Activated CD4-positive, alpha-beta T cell treated with anti-CD3 and anti-CD28 coated beads, Interleukin-2, amount 10 ng/mL, durations not matched to agents 24 days and 14 days (primary cell): ENCODE measurements at regions not wholly inside any gene's neighbourhood (a gene's known extent, or its start where the extent isn't known, plus 50 kb on each side); places are given as distances from the start of the nearest gene placed in this dataset.
A peak's percentile ranks its signal among the peaks of the same experiment; 100 is the strongest.

Experiments used
- DNase-seq: peaks from one replicate; pipeline ENCODE4 v3.0.0; 2022
- H3K27ac Mint-ChIP-seq: one replicate; pipeline ENCODE4 v1.8.0; 2022; ENCODE audit warnings: mild to moderate bottlenecking, mixed read lengths
- H3K27me3 Mint-ChIP-seq: one replicate; pipeline ENCODE4 v1.8.0; 2022; ENCODE audit warnings: mixed read lengths
- H3K36me3 Mint-ChIP-seq: one replicate; pipeline ENCODE4 v1.8.0; 2022; ENCODE audit warnings: low read depth, mild to moderate bottlenecking, mixed read lengths
- H3K4me1 Mint-ChIP-seq: one replicate; pipeline ENCODE4 v1.8.0; 2021; ENCODE audit warnings: mixed read lengths
- H3K4me3 Mint-ChIP-seq: one replicate; pipeline ENCODE4 v1.8.0; 2022; ENCODE audit warnings: mild to moderate bottlenecking, moderate library complexity, mixed read lengths
- H3K9me3 Mint-ChIP-seq: one replicate; pipeline ENCODE4 v1.8.0; 2021; ENCODE audit warnings: mixed read lengths
- intact Hi-C: fragments of 100-400 bp; cut with micrococcal nuclease; formaldehyde crosslinking; loops from one replicate; pipeline ENCODE4 v1.15.1; 2023

DNA sequence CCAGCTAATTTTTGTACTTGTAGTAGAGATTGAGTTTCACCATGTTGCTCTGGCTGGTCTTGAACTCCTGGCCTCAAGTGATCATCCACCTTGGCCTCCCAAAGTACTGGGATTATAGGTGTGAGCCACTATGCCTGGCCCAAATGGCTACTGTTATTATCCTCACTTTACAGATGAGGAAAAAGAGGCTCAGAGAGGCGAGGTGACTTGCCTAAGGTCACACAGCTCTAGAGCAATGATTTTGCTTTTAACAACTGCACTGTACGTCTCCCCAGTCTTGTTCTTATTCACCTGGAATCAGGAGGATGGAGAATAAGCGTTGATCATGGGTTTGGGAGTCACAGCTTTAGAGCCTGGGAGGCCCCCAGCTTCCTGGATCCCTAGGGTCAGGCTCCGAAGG is 69.8 kb upstream of the NCOR2 start:
- H3K27me3 Mint-ChIP-seq, result peaks cover 13% of the 10 kb centered on the region
- H3K36me3 Mint-ChIP-seq, result peaks cover 3% of the 10 kb centered on the region
- no peak for DNase-seq
- intact Hi-C loops, result no loop called here
- H3K27ac Mint-ChIP-seq, result no peak overlapping the region
- H3K9me3 Mint-ChIP-seq, result peaks cover 18% of the 10 kb centered on the region
- no peak overlapping the region for H3K4me3 Mint-ChIP-seq
- H3K4me1 Mint-ChIP-seq, result peaks cover 9% of the 10 kb centered on the region

DNA sequence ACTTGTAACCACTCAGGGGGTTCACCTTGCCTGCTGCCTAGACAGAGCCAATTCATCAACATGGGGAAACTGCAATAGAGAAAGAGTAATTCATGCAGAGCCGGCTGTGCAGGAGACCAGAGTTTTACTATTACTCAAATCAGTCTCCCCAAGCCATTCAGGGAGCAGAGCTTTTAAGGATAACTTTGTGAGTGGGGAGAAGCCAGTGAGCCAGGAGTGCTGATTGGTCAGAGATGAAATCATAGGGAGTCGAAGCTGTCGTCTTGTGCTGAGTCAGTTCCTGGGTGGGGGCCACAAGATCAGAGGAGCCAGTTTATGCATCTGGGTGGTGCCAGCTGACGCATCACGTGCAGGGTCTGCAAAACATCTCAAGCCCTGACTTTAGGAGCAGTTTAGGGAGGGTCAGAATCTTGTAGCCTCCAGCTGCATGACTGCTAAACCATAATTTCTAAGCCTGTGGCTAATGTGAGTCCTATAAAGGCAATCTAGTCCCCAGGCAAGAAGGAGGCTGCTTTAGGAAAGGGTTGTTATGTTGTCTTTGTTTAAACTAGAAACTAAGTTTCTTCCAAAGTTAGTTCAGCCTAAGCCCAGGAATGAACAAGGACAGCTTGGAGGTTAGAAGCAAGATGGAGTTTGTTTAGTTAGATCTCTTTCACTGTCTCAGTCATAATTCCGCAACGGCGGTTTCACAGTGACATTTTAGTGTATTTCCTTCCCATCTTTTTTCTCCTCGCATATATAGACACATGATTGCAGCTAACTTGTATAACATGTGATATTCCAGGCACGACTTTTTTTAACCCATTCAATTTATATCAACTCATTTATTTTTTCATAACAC is 68.9 kb upstream of the NCOR2 start:
- H3K9me3 Mint-ChIP-seq, result peaks cover 18% of the 10 kb centered on the region
- peak overlapping the region; percentile 39 for H3K4me3 Mint-ChIP-seq
- no peak overlapping the region for H3K27ac Mint-ChIP-seq
- peak; percentile 78 for DNase-seq
- peaks cover 3% of the 10 kb centered on the region for H3K36me3 Mint-ChIP-seq
- H3K27me3 Mint-ChIP-seq, result peaks cover 13% of the 10 kb centered on the region
- intact Hi-C loops, result no loop called here
- H3K4me1 Mint-ChIP-seq, result peaks cover 9% of the 10 kb centered on the region

DNA sequence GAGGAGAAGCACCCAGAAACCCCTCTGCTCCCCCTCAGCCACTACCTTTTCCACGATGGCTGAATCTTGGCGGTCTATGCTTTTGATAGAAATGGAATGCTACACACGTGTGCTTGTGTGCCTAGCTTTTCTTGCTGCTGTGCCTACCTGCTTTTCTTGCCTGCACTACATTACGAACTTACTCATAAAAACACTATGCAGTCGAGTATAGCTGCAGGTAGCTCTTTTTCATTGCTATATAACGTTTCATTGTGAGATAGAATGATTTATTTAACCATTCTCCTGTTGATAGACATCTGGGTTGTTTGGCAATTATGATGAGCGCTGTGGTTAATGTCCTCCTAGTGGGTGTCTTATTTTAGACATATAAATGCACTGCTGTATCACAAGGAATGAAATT is 67.9 kb upstream of the NCOR2 start:
- Mint-ChIP-seq H3K4me1 (peaks cover 9% of the 10 kb centered on the region), H3K9me3 (peaks cover 10% of the 10 kb centered on the region), H3K27ac (no peak overlapping the region), H3K36me3 (peaks cover 3% of the 10 kb centered on the region), H3K27me3 (peaks cover 10% of the 10 kb centered on the region), H3K4me3 (no peak overlapping the region)
- intact Hi-C loops, result no loop called here
- no peak for DNase-seq

DNA sequence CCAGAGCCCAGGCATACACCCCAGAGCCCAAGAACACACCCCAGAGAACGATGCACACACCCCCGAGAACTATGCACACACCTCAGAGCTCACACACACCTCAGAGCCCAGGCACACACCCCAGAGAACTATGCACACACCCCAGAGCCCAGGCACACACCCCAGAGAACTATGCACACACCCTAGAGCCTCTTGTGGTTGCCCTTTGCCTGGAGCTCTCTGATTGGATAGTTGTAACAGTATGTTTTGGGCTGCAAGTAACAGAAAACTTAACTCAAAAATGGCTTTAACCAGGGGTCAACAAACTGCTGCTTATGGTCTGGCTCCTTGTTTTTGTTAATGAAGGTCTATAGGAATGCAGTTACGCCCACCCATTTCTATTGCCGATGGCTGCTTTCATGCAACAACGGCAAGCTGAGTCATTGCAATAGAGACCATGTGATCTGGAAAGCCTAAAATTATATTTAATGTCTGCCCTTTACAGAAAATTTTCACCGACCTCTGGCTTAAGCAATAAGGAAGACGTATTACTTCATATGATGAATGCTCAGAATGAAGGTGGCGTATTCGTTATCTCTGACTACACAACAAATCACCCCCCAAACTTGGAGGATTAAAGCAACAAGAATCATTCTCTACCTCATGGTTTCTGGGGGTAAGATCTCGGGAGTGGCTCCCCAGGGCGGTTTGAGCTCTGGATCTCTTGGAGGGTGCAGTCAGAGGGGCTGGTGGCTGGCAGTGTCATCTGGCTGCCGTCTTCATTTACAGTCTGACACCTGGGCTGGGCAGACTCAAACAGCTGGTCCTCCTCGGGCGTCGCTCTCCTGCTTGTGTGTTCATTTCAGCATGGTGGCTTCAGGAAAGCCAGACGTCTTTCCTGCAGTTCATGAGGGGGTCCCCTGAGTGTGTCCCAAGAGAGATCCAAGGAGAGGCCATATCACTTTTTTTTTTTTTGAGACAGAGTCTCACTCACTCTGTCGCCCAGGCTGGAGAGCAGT is 66.3 kb upstream of the NCOR2 start:
- peaks cover 2% of the 10 kb centered on the region for H3K9me3 Mint-ChIP-seq
- H3K27ac Mint-ChIP-seq, result no peak overlapping the region
- peaks cover 3% of the 10 kb centered on the region for H3K36me3 Mint-ChIP-seq
- H3K27me3 Mint-ChIP-seq, result peaks cover 2% of the 10 kb centered on the region
- intact Hi-C loops, result no loop called here
- peaks cover 9% of the 10 kb centered on the region for H3K4me1 Mint-ChIP-seq
- no peak overlapping the region for H3K4me3 Mint-ChIP-seq
- DNase-seq, result no peak

DNA sequence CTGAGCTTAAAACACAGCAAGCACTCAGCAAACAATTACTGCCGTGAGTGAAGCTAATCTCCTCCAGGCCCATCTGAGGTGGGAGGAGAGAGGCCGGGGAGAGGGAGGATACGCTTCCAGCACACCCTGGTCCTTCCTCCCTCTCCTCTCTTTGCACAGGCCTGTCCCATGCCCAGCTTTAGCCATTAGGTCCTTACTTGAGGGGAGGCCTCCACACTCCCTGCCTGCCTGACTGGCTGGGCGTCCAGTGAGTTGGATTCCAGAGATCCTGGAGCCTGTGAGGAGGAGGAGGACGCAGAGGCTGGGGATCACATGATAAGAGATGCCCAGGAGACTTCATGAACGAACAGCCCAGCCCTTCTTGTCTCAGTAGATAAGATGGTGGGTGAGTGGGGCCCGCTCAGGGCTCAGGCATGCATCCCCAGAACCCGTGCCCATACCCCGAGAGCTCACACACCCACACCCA is 65.1 kb upstream of the NCOR2 start:
- intact Hi-C loops, result no loop called here
- DNase-seq, result no peak
- Mint-ChIP-seq H3K4me3 (no peak overlapping the region), H3K27ac (no peak overlapping the region), H3K4me1 (peaks cover 9% of the 10 kb centered on the region), H3K9me3 (peaks cover 2% of the 10 kb centered on the region), H3K36me3 (peaks cover 3% of the 10 kb centered on the region), H3K27me3 (no peaks in the 10 kb centered on the region)

DNA sequence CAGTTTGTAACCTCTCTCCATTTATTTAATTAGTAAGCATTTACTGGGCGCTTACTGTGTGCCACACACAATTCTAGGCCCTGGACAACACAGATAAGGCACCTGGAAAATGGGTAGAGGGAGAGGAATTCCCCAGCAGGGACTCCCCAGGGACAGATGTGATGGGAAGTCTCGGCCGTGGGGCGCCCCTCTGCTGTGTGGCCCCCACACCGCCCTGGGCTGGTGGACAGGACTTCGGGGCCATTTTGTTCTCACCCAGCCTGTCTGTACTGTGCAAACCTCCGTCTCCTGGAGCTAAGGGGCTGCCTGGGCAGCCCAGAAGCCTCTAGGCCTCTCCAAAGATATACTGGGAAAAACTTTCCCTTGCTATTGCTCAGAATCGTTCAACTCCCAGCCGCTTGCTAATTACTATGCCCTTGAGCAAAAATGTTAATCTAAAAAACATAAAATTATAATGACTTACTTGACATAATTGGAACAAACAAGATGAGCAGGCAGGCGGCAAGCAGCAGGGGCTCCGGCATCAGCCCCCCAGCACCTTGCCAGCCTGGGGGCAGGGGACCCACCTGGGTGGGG is 64.4 kb upstream of the NCOR2 start:
- H3K27ac Mint-ChIP-seq, result no peak overlapping the region
- H3K9me3 Mint-ChIP-seq, result peaks cover 2% of the 10 kb centered on the region
- no peaks in the 10 kb centered on the region for H3K27me3 Mint-ChIP-seq
- DNase-seq, result no peak
- H3K4me1 Mint-ChIP-seq, result peaks cover 8% of the 10 kb centered on the region
- intact Hi-C loops, result no loop called here
- peaks cover 3% of the 10 kb centered on the region for H3K36me3 Mint-ChIP-seq
- H3K4me3 Mint-ChIP-seq, result no peak overlapping the region

DNA sequence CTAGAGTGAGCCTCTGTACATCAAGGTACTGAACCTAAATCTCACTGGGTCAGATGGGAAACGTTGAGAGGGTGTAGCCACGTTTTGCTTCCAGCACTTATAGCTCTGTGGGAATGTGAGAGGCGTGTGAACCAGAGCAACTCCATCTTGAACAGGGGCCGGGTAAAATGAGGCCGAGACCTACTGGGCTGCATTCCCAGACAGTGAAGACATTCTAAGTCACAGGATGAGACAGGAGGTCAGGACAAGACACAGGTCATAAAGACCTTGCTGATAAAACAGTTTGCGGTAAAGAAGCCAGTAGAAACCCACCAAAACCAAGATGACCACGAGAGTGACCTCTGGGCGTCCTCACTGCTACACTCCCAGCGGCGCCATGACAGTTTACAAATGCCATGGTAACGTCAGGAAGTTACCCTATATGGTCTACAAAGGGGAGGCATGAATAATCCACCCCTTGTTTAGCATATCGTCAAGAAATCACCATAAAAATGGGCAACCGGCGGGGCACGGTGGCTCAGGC is 63.4 kb upstream of the NCOR2 start:
- intact Hi-C loops, result no loop called here
- no peak overlapping the region for H3K4me3 Mint-ChIP-seq
- no peaks in the 10 kb centered on the region for H3K36me3 Mint-ChIP-seq
- H3K27ac Mint-ChIP-seq, result no peak overlapping the region
- peaks cover 2% of the 10 kb centered on the region for H3K4me1 Mint-ChIP-seq
- no peaks in the 10 kb centered on the region for H3K9me3 Mint-ChIP-seq
- no peaks in the 10 kb centered on the region for H3K27me3 Mint-ChIP-seq
- DNase-seq, result no peak

DNA sequence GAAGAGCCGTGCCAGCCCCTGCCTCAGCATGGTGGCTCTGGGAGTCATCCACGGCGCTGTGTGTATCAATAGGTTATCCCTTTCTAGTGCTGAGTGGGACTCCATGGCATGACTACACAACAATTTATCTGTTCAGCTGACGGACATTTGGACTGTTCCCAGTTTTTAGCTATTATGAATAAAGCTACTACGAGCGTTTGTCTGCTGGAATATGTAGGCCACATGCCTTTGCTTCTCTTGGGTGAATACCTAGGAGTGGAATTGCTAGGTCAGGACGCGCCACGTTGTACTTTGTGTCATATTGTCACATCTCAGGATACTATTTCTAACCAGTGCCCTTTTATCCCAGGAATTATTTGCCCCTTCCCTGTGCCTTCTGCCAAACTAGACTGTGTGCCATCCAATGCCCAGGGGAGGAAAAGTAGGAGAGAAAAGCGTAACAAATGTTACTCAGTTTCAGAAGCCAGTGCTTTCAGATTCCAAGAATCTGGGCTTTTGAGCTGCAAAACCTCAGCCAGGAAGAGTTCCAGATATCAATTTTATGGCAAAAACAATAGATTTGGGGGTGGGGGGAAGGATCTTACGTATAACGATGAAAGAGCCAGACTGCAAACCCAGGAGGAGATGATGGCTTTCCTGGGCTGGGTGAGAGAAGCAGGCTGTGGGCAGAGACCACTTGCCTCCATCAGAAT is 62.5 kb upstream of the NCOR2 start:
- Mint-ChIP-seq H3K27ac (no peak overlapping the region), H3K27me3 (peaks cover 4% of the 10 kb centered on the region), H3K4me3 (no peak overlapping the region), H3K36me3 (no peaks in the 10 kb centered on the region), H3K9me3 (no peaks in the 10 kb centered on the region), H3K4me1 (no peaks in the 10 kb centered on the region)
- no peak for DNase-seq
- intact Hi-C loops, result no loop called here

DNA sequence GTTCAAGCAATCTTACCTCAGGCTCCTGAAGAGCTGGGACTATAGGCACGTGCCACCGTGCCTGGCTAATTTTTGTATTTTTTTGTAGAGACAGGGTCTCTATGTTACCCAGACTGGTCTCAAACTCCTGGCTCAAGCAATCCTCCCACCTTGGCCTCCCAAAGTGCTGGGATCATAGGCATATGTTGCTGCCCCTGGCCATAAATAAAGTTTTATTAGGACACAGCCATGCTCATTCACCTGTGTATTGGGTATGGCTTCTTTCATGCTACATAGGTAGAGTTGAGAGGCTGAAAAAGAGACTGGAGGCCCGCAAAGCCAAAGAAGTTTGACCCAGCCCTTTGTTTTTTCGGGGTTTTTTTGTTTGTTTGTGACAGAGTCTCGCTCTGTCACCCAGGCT is 61.7 kb upstream of the NCOR2 start:
- H3K36me3 Mint-ChIP-seq, result no peaks in the 10 kb centered on the region
- intact Hi-C loops, result no loop called here
- H3K4me3 Mint-ChIP-seq, result no peak overlapping the region
- H3K27ac Mint-ChIP-seq, result no peak overlapping the region
- H3K27me3 Mint-ChIP-seq, result peaks cover 4% of the 10 kb centered on the region
- no peak for DNase-seq
- no peaks in the 10 kb centered on the region for H3K4me1 Mint-ChIP-seq
- no peaks in the 10 kb centered on the region for H3K9me3 Mint-ChIP-seq

DNA sequence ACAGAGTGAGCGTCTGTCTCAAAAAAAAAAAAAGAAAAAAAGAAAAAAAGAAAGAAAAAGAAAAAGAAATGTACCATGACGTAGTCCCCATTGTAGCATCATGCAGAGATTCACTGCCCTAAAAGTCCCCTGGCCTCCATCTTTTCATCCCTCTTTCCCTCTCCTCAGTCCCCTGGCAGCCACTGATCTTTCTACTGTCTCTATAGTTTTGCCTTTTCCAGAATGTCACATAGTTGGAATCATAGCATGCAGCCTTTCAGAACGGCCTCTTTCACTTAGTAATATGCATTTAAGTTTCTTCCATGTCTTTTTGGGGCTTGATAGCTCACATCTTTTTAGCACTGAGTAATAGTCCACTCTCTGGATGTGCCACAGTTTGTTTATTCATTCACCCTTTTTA is 60.5 kb upstream of the NCOR2 start:
- H3K9me3 Mint-ChIP-seq, result no peaks in the 10 kb centered on the region
- intact Hi-C loops, result no loop called here
- no peak overlapping the region for H3K4me3 Mint-ChIP-seq
- H3K27ac Mint-ChIP-seq, result no peak overlapping the region
- H3K4me1 Mint-ChIP-seq, result no peaks in the 10 kb centered on the region
- peaks cover 4% of the 10 kb centered on the region for H3K27me3 Mint-ChIP-seq
- no peaks in the 10 kb centered on the region for H3K36me3 Mint-ChIP-seq
- DNase-seq, result no peak

DNA sequence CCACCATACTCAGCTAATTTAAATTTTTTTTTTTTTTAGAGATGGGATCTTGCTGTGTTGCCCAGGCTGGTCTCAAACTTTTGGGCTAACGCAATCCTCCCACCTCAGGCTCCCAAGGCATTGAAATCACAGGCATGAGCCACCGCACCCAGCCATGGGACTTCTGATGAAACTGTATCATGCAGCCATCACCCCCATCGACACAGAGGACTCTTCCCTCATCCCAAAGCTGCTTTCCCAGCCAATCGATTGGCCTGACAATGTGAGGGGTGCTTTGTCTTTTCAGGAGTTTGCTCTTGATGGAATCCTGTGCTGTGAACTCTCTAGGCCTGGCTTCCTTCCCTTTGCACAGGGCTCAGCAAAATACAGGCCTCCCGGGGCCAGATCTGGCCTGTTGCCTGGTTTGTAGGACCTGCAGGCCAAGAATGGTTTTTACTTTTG is 59.6 kb upstream of the NCOR2 start:
- H3K4me3 Mint-ChIP-seq, result no peak overlapping the region
- H3K36me3 Mint-ChIP-seq, result no peaks in the 10 kb centered on the region
- peaks cover 4% of the 10 kb centered on the region for H3K27me3 Mint-ChIP-seq
- intact Hi-C loops, result no loop called here
- no peak for DNase-seq
- no peak overlapping the region for H3K27ac Mint-ChIP-seq
- H3K9me3 Mint-ChIP-seq, result no peaks in the 10 kb centered on the region
- no peaks in the 10 kb centered on the region for H3K4me1 Mint-ChIP-seq

DNA sequence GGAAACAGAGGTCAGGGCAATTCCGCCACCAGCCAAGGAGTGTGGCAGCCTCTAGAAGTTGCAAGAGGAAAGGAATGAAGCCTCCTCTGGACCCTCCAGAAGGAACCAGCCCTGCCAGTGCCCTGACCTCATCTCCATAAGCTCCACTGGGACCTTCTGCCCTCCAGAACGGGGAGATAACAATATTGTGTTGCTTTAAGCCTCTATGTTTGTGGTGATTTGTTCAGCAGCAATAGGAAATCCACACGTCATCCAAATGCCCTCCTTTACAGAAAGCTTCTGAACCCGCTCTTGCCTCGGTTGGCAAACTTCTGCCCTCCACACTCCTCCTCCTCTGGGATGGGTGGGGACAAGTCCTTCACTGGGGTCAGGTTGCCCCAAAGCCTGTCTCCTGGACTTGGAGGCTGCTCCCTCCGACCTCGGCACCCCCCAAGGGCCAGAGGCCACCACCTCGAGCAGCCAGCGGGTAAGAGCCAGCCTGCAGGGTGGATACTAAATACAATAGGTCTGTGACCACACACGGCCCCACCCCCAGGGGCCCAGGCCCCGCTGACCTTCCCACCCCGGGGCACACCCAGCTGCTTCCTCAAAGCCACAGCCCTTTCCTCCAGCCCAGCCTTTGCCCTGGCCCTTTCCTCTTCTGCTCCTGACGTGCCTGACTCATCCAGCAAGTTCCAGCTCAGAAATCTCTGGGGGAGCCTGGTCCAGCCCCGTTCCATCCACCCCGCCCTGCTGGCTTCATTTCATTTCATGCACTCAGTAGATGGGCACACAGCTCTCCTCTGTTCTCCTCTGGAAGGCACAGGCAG is 58.7 kb upstream of the NCOR2 start:
- H3K27me3 Mint-ChIP-seq, result peaks cover 4% of the 10 kb centered on the region
- H3K9me3 Mint-ChIP-seq, result no peaks in the 10 kb centered on the region
- no peaks in the 10 kb centered on the region for H3K4me1 Mint-ChIP-seq
- no peak for DNase-seq
- intact Hi-C loops, result no loop called here
- no peak overlapping the region for H3K27ac Mint-ChIP-seq
- H3K36me3 Mint-ChIP-seq, result no peaks in the 10 kb centered on the region
- H3K4me3 Mint-ChIP-seq, result no peak overlapping the region

DNA sequence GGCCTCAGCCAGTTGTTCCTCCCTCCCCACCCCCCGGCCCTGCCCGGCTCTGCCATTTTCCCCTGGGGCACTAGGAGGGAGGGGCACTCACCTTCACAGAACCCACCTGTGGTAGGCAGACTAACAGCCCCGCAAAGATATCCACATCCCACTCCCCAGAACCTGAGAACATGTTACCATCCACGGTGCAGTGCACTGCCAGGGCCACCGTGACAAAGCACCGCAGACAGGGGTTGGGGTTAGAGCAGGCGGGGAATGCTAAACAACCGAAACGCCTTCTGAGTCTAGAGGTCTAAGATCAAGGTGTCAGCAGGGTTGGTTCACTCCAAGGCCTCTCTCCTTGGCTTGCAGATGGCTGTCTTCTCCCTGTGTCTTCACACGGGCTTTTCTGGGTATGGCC is 57.4 kb upstream of the NCOR2 start:
- no peaks in the 10 kb centered on the region for H3K4me1 Mint-ChIP-seq
- H3K27ac Mint-ChIP-seq, result no peak overlapping the region
- no peak overlapping the region for H3K4me3 Mint-ChIP-seq
- no peaks in the 10 kb centered on the region for H3K9me3 Mint-ChIP-seq
- intact Hi-C loops, result no loop called here
- no peaks in the 10 kb centered on the region for H3K36me3 Mint-ChIP-seq
- peaks cover 4% of the 10 kb centered on the region for H3K27me3 Mint-ChIP-seq
- DNase-seq, result no peak
